HUES48 (cell line): ENCODE measurements at regions not wholly inside any gene's neighbourhood (a gene's known extent, or its start where the extent isn't known, plus 50 kb on each side); places are given as distances from the start of the nearest gene placed in this dataset.
A peak's percentile ranks its signal among the peaks of the same experiment; 100 is the strongest.

ENCODE experiments used
- H3K27ac ChIP-seq: one replicate; pipeline ENCODE4 v1.7.0; 2013; ENCODE audit warnings: low read depth, low read length, inconsistent platforms
- H3K27me3 ChIP-seq: 2 replicates; pipeline ENCODE4 v1.6.1; 2013; ENCODE audit warnings: mild to moderate bottlenecking, low read length; ENCODE audit not compliant: control insufficient read depth, insufficient read depth
- H3K36me3 ChIP-seq: 2 replicates; pipeline ENCODE4 v1.6.1; 2013; ENCODE audit warnings: low read length; ENCODE audit not compliant: control insufficient read depth, insufficient read depth
- H3K4me1 ChIP-seq: 2 replicates; pipeline ENCODE4 v1.6.1; 2013; ENCODE audit warnings: mild to moderate bottlenecking, low read length; ENCODE audit not compliant: control insufficient read depth, insufficient read depth
- H3K4me3 ChIP-seq: 2 replicates; pipeline ENCODE4 v1.5.1; 2013; ENCODE audit warnings: mild to moderate bottlenecking, low read depth, low read length
- H3K9ac ChIP-seq: 2 replicates; pipeline ENCODE4 v1.6.1; 2013; ENCODE audit warnings: mild to moderate bottlenecking, low read depth, low read length, moderate library complexity
- H3K9me3 ChIP-seq: 2 replicates; pipeline ENCODE4 v1.6.1; 2013; ENCODE audit warnings: low read length; ENCODE audit not compliant: control insufficient read depth, insufficient read depth

DNA sequence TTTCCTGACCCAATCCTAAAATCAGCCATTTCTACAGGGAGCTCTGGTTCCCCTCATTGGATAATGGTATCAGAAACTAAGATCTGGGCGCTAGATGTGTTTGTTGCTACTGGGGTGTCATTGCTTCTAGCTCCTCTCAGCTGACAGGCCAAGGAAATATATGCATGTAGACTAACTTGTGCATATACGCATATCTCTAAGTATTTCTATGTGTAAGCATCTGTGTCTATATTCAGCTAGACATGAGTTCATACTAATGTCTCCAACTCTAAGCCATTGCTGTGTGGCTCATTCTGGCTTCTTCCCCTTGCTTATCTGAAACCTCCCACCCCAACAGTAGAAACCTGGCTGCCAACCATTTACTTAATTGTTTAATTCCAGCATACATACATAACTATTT, 130.3 kb upstream of the MAGI3 start:
- Histone ChIP-seq H3K4me3 (no peak overlapping the region), H3K36me3 (no peaks in the 10 kb centered on the region), H3K9me3 (no peaks in the 10 kb centered on the region), H3K27me3 (no peaks in the 10 kb centered on the region), H3K4me1 (peaks cover 22% of the 10 kb centered on the region), H3K27ac (no peak overlapping the region), H3K9ac (no peak overlapping the region)

DNA sequence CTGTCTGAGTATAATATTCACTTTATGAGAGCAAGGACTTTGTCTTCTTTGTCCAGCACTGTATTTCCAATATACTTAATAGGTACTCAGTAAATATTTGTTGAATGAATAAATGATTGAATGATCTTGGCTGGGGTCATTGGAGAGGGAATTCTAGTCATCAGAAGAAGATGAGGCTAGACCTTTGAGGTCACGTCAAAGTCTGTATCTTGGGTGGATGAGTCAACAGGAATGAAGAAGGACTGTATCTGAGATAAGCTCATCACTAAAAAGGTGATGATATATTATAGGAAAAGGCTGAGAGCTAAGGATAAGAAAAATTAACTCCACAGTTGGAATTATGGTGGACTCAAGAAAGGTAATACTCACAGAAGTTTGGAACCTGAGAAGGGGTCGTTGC, 125.1 kb upstream of the MAGI3 start:
- Histone ChIP-seq H3K27ac (no peak overlapping the region), H3K4me3 (no peak overlapping the region), H3K27me3 (no peaks in the 10 kb centered on the region), H3K4me1 (no peaks in the 10 kb centered on the region), H3K9ac (no peak overlapping the region), H3K36me3 (no peaks in the 10 kb centered on the region), H3K9me3 (no peaks in the 10 kb centered on the region)

DNA sequence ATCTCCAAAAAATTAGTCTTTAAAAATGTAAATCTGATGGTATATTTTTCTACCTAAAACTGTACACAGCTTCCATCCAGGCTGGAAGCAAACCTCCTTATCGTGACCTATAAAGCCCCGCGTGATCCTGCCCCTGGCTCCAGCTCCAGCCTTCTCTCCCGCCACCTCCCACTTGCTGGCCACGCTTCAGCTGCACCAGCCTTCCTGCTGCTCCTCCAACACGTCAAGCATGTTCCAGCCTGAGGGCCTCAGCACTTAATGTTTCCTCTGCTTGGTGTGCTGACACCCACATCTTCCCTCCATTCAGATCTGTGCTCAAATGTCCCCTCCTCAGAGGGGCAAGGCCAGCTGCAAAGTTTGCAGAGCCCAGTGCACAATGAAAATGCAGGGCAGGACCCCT, 123.5 kb upstream of the MAGI3 start:
- H3K9ac ChIP-seq: no peak overlapping the region

DNA sequence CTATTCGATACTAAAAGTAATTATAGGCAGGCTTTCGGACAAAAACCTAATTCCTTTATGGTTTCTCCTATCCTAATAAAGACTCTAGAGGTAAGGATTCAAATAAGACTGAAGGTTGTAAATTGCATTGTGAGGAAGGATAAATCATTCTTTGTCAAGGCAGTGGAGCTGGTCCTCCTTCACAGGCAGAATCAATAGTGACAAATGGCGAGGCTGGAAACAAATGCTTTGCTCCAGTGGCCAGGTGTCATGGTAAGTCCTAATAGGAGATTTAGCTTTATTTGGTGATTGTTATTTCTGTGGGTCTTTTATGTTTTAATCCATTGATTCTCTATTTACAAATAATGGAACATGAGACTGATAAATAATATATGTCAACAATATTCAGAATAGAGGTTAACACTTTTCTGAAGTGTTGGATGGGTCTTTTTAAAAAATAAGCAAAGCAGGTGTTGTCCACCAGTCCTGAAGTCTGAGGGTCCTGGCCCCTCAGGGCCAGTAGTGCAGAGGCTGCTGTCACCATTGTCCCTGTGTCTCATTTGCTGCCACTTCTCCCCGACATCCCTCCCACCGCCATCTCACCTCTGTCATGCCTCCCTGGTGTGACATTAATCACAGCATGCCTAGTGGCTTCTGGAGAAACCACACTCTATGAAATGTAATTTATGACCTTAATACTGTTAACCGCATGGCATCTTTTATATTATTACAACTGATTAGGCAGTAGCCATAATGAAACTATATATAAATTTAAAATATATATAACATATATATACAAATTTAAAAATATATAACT, 120.9 kb upstream of the MAGI3 start:
- Histone ChIP-seq H3K9me3 (no peaks in the 10 kb centered on the region), H3K4me3 (no peak overlapping the region), H3K4me1 (no peaks in the 10 kb centered on the region), H3K27ac (no peak overlapping the region), H3K9ac (no peak overlapping the region), H3K36me3 (no peaks in the 10 kb centered on the region), H3K27me3 (no peaks in the 10 kb centered on the region)

More for the DNA sequence above, 123.5 kb upstream of the MAGI3 start:
- H3K4me1 ChIP-seq: no peaks in the 10 kb centered on the region
- no peak overlapping the region for H3K4me3 ChIP-seq
- no peaks in the 10 kb centered on the region for H3K27me3 ChIP-seq
- H3K27ac ChIP-seq: no peak overlapping the region
- no peaks in the 10 kb centered on the region for H3K9me3 ChIP-seq
- H3K36me3 ChIP-seq: no peaks in the 10 kb centered on the region

DNA sequence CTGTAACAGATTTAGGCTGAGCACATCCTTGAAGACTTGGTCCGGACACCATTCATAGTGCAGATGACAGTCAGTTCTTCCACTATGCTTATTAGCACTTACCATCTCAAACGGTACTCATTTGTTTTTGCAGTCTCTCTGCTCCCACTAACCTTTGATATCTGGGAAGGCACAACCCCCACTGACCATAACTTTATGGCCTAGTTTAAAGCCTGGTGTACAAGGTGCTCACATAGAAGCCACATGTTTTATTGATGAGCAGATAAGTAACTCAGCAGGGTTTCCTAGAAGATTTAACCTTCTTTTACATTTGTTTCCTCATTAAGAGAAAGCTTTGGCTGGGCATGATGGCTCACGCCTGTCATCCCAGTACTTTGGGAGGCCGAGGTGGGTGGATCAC, 119.3 kb upstream of the MAGI3 start:
- no peak overlapping the region for H3K27ac ChIP-seq
- no peaks in the 10 kb centered on the region; the same call in 1 of the 2 replicates for H3K27me3 ChIP-seq
- H3K9ac ChIP-seq: no peak overlapping the region
- H3K36me3 ChIP-seq: no peaks in the 10 kb centered on the region
- H3K9me3 ChIP-seq: no peaks in the 10 kb centered on the region
- H3K4me1 ChIP-seq: peaks cover 3% of the 10 kb centered on the region; the same call in 1 of the 2 replicates
- no peak overlapping the region for H3K4me3 ChIP-seq

GRCh38 chr1:113275083-113275482, 115.2 kb upstream of the MAGI3 start:
- Histone ChIP-seq H3K9me3 (no peaks in the 10 kb centered on the region), H3K27me3 (peaks cover 10% of the 10 kb centered on the region; the same call in 1 of the 2 replicates), H3K4me3 (no peak overlapping the region), H3K36me3 (no peaks in the 10 kb centered on the region), H3K4me1 (peaks cover 17% of the 10 kb centered on the region), H3K27ac (no peak overlapping the region), H3K9ac (no peak overlapping the region)

DNA sequence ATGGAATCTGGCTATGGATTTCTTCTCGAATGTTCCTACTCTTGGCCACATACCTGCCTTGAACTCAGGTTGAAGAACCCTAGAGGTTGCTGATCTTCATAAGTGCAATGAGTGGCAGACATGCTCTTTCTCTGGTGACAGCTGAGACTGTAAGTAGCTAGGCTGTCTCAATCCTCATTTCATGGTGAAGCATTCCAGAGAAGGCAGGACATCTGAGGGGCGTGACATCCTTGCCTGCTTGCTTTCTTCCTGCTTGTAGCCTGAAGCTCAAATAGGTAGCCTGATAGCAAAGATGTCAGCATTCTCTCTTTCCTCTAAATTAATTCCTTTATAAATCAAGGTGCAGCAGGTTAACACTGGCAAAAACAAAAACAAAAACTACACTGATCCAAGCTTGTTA, 114.6 kb upstream of the MAGI3 start:
- Histone ChIP-seq H3K27me3 (peaks cover 15% of the 10 kb centered on the region; the same call in 1 of the 2 replicates), H3K4me3 (no peak overlapping the region), H3K9me3 (no peaks in the 10 kb centered on the region), H3K27ac (no peak overlapping the region), H3K4me1 (peaks cover 17% of the 10 kb centered on the region), H3K9ac (no peak overlapping the region), H3K36me3 (no peaks in the 10 kb centered on the region)

DNA sequence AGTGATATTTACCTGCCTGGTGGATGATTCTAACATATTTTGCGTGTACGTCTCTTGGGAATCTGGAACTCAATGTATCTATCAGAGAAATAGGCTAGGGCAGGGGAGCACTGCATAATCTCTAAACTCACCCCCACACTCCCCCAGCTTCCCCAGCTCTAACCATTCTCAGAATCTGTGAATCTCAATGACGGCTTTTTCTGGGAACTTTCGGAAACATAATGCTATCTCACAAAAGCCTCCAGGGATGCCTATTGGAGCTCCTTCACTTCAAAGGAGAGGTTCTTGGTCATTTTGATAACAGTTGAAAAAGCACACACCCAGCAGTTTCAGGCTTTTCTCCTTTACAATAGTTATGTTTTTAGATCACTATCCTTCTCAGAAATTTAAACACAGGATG, 113.8 kb upstream of the MAGI3 start:
- Histone ChIP-seq H3K36me3 (no peaks in the 10 kb centered on the region), H3K4me3 (no peak overlapping the region), H3K9me3 (no peaks in the 10 kb centered on the region), H3K27me3 (peaks cover 15% of the 10 kb centered on the region; the same call in 1 of the 2 replicates), H3K4me1 (peaks cover 17% of the 10 kb centered on the region), H3K27ac (peak overlapping the region; percentile 50), H3K9ac (no peak overlapping the region)

GRCh38 chr1:113278371-113278770, 111.9 kb upstream of the MAGI3 start:
- no peak overlapping the region for H3K4me3 ChIP-seq
- H3K27ac ChIP-seq: no peak overlapping the region
- peaks cover 15% of the 10 kb centered on the region; the same call in 1 of the 2 replicates for H3K27me3 ChIP-seq
- H3K9me3 ChIP-seq: no peaks in the 10 kb centered on the region
- no peaks in the 10 kb centered on the region for H3K36me3 ChIP-seq
- H3K9ac ChIP-seq: no peak overlapping the region
- peaks cover 17% of the 10 kb centered on the region for H3K4me1 ChIP-seq

- Histone ChIP-seq H3K4me3 (no peak overlapping the region), H3K36me3 (no peaks in the 10 kb centered on the region), H3K4me1 (peaks cover 17% of the 10 kb centered on the region), H3K9ac (no peak overlapping the region), H3K27ac (no peak overlapping the region), H3K9me3 (no peaks in the 10 kb centered on the region), H3K27me3 (peaks cover 15% of the 10 kb centered on the region; the same call in 1 of the 2 replicates)
Observed at GRCh38 chr1:113278777-113279176, 111.5 kb upstream of the MAGI3 start.

DNA sequence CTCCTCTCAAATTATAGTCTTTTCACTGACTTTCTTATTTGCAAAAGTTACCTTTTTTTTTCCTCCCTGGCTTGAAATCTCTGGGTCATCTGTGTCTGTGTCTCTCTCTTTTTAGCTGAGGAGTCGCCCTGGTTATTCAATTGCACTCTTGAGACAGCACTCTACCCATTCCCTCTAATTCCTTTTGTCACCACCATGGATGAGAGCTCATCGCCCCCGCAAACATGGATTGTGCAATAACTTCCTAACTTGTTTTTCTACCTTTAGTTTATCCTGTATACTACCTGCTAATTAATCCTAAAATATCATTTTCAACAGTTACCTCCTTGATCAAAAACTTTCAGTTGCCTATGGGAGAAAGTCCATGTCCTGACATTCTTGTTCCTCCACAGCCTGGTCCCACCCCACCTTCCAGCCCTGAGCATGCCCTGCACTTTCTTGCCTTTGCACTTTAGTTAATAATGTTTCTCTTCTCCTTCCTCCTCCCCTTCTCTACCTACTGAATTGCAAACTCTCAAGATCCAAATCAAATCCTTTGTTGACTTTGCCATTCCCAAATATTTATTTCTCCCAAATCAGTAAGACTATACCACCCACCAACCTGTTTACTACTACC, 110.4 kb upstream of the MAGI3 start:
- peaks cover 17% of the 10 kb centered on the region for H3K4me1 ChIP-seq
- H3K9me3 ChIP-seq: no peaks in the 10 kb centered on the region
- H3K9ac ChIP-seq: no peak overlapping the region
- no peak overlapping the region for H3K4me3 ChIP-seq
- no peaks in the 10 kb centered on the region for H3K36me3 ChIP-seq
- H3K27ac ChIP-seq: no peak overlapping the region
- H3K27me3 ChIP-seq: peaks cover 15% of the 10 kb centered on the region; the same call in 1 of the 2 replicates
